ENCODE measurements at regions not wholly inside any gene's neighbourhood (a gene's known extent, or its start where the extent isn't known, plus 50 kb on each side); places are given as distances from the start of the nearest gene placed in this dataset.
"Not testable (repeated sequence)": the region's sequence is repeated elsewhere in the genome, so short reads cannot be mapped to it uniquely, and the experiment has no call there.

DNA sequence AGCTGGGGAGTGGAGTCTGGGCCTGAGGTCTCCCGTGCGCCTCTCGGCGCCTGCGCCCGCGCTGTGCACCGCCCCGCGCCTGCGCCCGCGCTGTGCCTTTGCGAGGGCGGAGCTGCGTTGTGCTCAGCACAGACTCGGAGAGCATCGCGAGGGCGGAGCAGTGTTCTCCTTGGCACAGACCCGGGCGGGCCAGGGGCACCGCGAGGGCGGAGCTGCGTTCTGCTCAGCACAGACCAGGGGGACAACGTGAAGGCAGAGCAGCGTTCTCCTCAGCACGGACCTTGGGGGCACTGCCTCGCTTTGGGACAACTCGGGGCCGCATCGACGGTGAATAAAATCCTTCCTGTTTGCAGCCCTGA is 2968.4 kb downstream of the RPIA start:
- not testable (repeated sequence) for DNase-seq

- DNase-seq, result not testable (repeated sequence)
Measured at GRCh38 chr2:91667341-91667740, 2975.9 kb downstream of the RPIA start.

DNA sequence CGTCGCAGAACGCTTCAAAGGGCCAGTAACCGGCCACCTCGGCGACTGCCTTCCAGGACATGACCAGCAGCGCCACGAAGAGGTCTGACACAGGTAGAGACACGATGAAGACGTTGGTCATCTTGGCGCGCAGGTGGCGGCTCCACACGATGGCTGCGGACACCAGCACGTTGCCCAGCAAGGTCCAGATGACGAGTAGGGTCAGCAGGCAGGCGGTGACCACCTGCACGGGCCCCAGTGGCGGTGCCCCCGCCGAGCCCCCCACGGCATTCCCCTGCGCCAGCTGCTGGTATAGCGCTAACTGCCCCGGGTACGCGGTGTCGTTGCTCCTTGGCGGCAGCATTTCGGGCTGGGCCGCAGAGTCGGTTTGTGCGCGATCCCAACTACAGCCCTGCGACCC is 2994.1 kb downstream of the RPIA start:
- DNase-seq, result not testable (repeated sequence)

GRCh38 chr2:91686046-91686445 is 2994.6 kb downstream of the RPIA start:
- DNase-seq, result not testable (repeated sequence)
